Mesendoderm (in vitro differentiated cells): ENCODE measurements at regions not wholly inside any gene's neighbourhood (a gene's known extent, or its start where the extent isn't known, plus 50 kb on each side); places are given as distances from the start of the nearest gene placed in this dataset.

ENCODE experiments used
- DNase-seq: peaks from one replicate; pipeline ENCODE4 v3.0.0; 2013
- H2AK5ac ChIP-seq: 2 replicates; pipeline ENCODE4 v1.6.1; 2013; ENCODE audit warnings: low read length, inconsistent platforms
- H2BK120ac ChIP-seq: 2 replicates; pipeline ENCODE4 v1.6.1; 2013; ENCODE audit warnings: low read depth, mild to moderate bottlenecking, low read length, moderate library complexity, mixed read lengths
- H2BK15ac ChIP-seq: replicated peaks from 2 replicates; pipeline ENCODE4 v1.6.1; 2013; ENCODE audit warnings: low read depth, mild to moderate bottlenecking, moderate library complexity
- H2BK5ac ChIP-seq: 2 replicates; pipeline ENCODE4 v1.6.1; 2013; ENCODE audit warnings: low read length, inconsistent platforms
- H3K18ac ChIP-seq: 2 replicates; pipeline ENCODE4 v1.6.1; 2013; ENCODE audit warnings: mild to moderate bottlenecking, low read length, mixed read lengths
- H3K23ac ChIP-seq: one replicate; pipeline ENCODE4 v1.6.1; 2013; ENCODE audit warnings: low read length
- H3K27ac ChIP-seq: 2 replicates; pipeline ENCODE4 v1.5.1; 2013; ENCODE audit warnings: low read depth, mild to moderate bottlenecking, inconsistent platforms, low read length, moderate library complexity
- H3K27me3 ChIP-seq: 2 replicates; pipeline ENCODE4 v1.6.1; 2013; ENCODE audit warnings: low read length, control low read depth, mild to moderate bottlenecking, inconsistent platforms; ENCODE audit not compliant: insufficient read depth, poor library complexity
- H3K36me3 ChIP-seq: 2 replicates; pipeline ENCODE4 v1.6.1; 2013; ENCODE audit warnings: low read length, inconsistent platforms; ENCODE audit not compliant: control insufficient read depth, insufficient read depth
- H3K4ac ChIP-seq: one replicate; pipeline ENCODE4 v1.6.1; 2013; ENCODE audit warnings: low read depth, mild to moderate bottlenecking, low read length, moderate library complexity
- H3K4me1 ChIP-seq: 2 replicates; pipeline ENCODE4 v1.6.1; 2013; ENCODE audit warnings: low read depth, low read length, inconsistent platforms; ENCODE audit not compliant: control insufficient read depth
- H3K4me2 ChIP-seq: 2 replicates; pipeline ENCODE4 v1.6.1; 2013; ENCODE audit warnings: low read length
- H3K4me3 ChIP-seq: 2 replicates; pipeline ENCODE4 v1.5.1; 2013; ENCODE audit warnings: mild to moderate bottlenecking, low read length
- H3K56ac ChIP-seq: one replicate; pipeline ENCODE4 v1.6.1; 2013; ENCODE audit warnings: low read length
- H3K79me1 ChIP-seq: 2 replicates; pipeline ENCODE4 v1.6.1; 2013; ENCODE audit warnings: low read length, inconsistent platforms
- H3K79me2 ChIP-seq: 2 replicates; pipeline ENCODE4 v1.6.1; 2013; ENCODE audit warnings: mild to moderate bottlenecking, low read length; ENCODE audit not compliant: control insufficient read depth, insufficient read depth
- H3K9ac ChIP-seq: 2 replicates; pipeline ENCODE4 v1.6.1; 2013; ENCODE audit warnings: low read length, inconsistent platforms
- H4K5ac ChIP-seq: one replicate; pipeline ENCODE4 v1.6.1; 2013; ENCODE audit warnings: low read length
- H4K8ac ChIP-seq: one replicate; pipeline ENCODE4 v1.6.1; 2013; ENCODE audit warnings: low read depth, mild to moderate bottlenecking, control low read depth, low read length, moderate library complexity
- WGBS: extraction: QIAGEN DNeasy Blood & Tissue Kit; methylation state at CpG from one replicate; pipeline ENCODE4 v1.1.7; 2013; ENCODE audit warnings: low lambda C conversion rate, missing lambda C conversion rate; ENCODE audit not compliant: insufficient coverage; ENCODE audit errors: extremely low coverage; 5-methylcytosine and 5-hydroxymethylcytosine counted together

- no peak overlapping the region for H4K8ac ChIP-seq
- DNase-seq: no peak
- no peak overlapping the region for H2BK5ac ChIP-seq
- H4K5ac ChIP-seq: no peak overlapping the region
- no peak overlapping the region for H3K18ac ChIP-seq
- H3K4me2 ChIP-seq: no peak overlapping the region
- no CpG with 5 or more reads among the region's 4 CpGs for WGBS
- H2AK5ac ChIP-seq: no peak overlapping the region
- no peak overlapping the region for H3K9ac ChIP-seq
- no peak overlapping the region for H3K56ac ChIP-seq
- no peaks in the 10 kb centered on the region for H3K36me3 ChIP-seq
- H2BK15ac ChIP-seq: no peak overlapping the region
- no peaks in the 10 kb centered on the region for H3K79me2 ChIP-seq
- H3K23ac ChIP-seq: no peak overlapping the region
- no peak overlapping the region for H3K4ac ChIP-seq
- no peak overlapping the region for H3K27ac ChIP-seq
- H3K27me3 ChIP-seq: no peaks in the 10 kb centered on the region
- H3K4me1 ChIP-seq: no peaks in the 10 kb centered on the region
- no peak overlapping the region for H2BK120ac ChIP-seq
- no peaks in the 10 kb centered on the region for H3K79me1 ChIP-seq
- H3K4me3 ChIP-seq: no peak overlapping the region
Measured at GRCh38 chr6:19415605-19416326, 421.4 kb upstream of the ID4 start.

- H3K56ac ChIP-seq: no peak overlapping the region
- no peak overlapping the region for H3K4me3 ChIP-seq
- no peaks in the 10 kb centered on the region for H3K4me1 ChIP-seq
- H3K79me2 ChIP-seq: no peaks in the 10 kb centered on the region
- H3K18ac ChIP-seq: no peak overlapping the region
- H3K4me2 ChIP-seq: no peak overlapping the region
- no peak overlapping the region for H2BK15ac ChIP-seq
- no peak overlapping the region for H4K8ac ChIP-seq
- no peak for DNase-seq
- H3K23ac ChIP-seq: no peak overlapping the region
- H2BK5ac ChIP-seq: no peak overlapping the region
- H2AK5ac ChIP-seq: no peak overlapping the region
- no peak overlapping the region for H3K4ac ChIP-seq
- no peaks in the 10 kb centered on the region for H3K27me3 ChIP-seq
- no peak overlapping the region for H2BK120ac ChIP-seq
- no peak overlapping the region for H3K27ac ChIP-seq
- H3K9ac ChIP-seq: no peak overlapping the region
- no peak overlapping the region for H4K5ac ChIP-seq
- H3K36me3 ChIP-seq: no peaks in the 10 kb centered on the region
- no peaks in the 10 kb centered on the region for H3K79me1 ChIP-seq
Measured at GRCh38 chr6:19416811-19417210, 420.4 kb upstream of the ID4 start.

GRCh38 chr6:19417713-19418112 is 419.5 kb upstream of the ID4 start:
- no peak overlapping the region for H2BK15ac ChIP-seq

GRCh38 chr6:19424853-19425252 is 412.3 kb upstream of the ID4 start:
- no peak overlapping the region for H3K4ac ChIP-seq
- H3K27ac ChIP-seq: no peak overlapping the region
- H2BK5ac ChIP-seq: no peak overlapping the region
- H3K56ac ChIP-seq: no peak overlapping the region
- H3K79me1 ChIP-seq: no peaks in the 10 kb centered on the region
- no CpG with 5 or more reads among the region's 2 CpGs for WGBS
- no peak overlapping the region for H4K8ac ChIP-seq
- DNase-seq: no peak
- no peak overlapping the region for H2BK120ac ChIP-seq
- no peak overlapping the region for H2AK5ac ChIP-seq
- H3K4me1 ChIP-seq: no peaks in the 10 kb centered on the region
- no peak overlapping the region for H3K4me3 ChIP-seq
- no peak overlapping the region for H2BK15ac ChIP-seq
- H4K5ac ChIP-seq: no peak overlapping the region
- no peak overlapping the region for H3K23ac ChIP-seq
- no peak overlapping the region for H3K9ac ChIP-seq
- H3K79me2 ChIP-seq: no peaks in the 10 kb centered on the region
- no peaks in the 10 kb centered on the region for H3K36me3 ChIP-seq
- H3K4me2 ChIP-seq: no peak overlapping the region
- no peak overlapping the region for H3K18ac ChIP-seq
- H3K27me3 ChIP-seq: no peaks in the 10 kb centered on the region

More at GRCh38 chr6:19417713-19418112, 419.5 kb upstream of the ID4 start:
- no peak overlapping the region for H2BK5ac ChIP-seq
- H3K23ac ChIP-seq: no peak overlapping the region
- no peaks in the 10 kb centered on the region for H3K79me1 ChIP-seq
- no peak for DNase-seq
- H3K4me2 ChIP-seq: no peak overlapping the region
- no peak overlapping the region for H3K4ac ChIP-seq
- no peak overlapping the region for H4K5ac ChIP-seq
- no peak overlapping the region for H4K8ac ChIP-seq
- H3K18ac ChIP-seq: no peak overlapping the region
- no peak overlapping the region for H3K4me3 ChIP-seq
- no peak overlapping the region for H2AK5ac ChIP-seq
- H3K36me3 ChIP-seq: no peaks in the 10 kb centered on the region
- no peak overlapping the region for H3K9ac ChIP-seq
- no peak overlapping the region for H3K56ac ChIP-seq
- H3K27ac ChIP-seq: no peak overlapping the region
- H3K27me3 ChIP-seq: no peaks in the 10 kb centered on the region
- H3K79me2 ChIP-seq: no peaks in the 10 kb centered on the region
- no peaks in the 10 kb centered on the region for H3K4me1 ChIP-seq
- no peak overlapping the region for H2BK120ac ChIP-seq

- Histone ChIP-seq H3K4me2 (no peak overlapping the region), H3K18ac (no peak overlapping the region), H3K56ac (no peak overlapping the region), H2BK15ac (no peak overlapping the region), H3K4me1 (no peaks in the 10 kb centered on the region), H3K23ac (no peak overlapping the region), H3K9ac (no peak overlapping the region), H3K27me3 (no peaks in the 10 kb centered on the region), H4K8ac (no peak overlapping the region), H3K4me3 (no peak overlapping the region), H3K27ac (no peak overlapping the region), H3K79me1 (no peaks in the 10 kb centered on the region), H2AK5ac (no peak overlapping the region), H2BK5ac (no peak overlapping the region), H4K5ac (no peak overlapping the region), H3K36me3 (no peaks in the 10 kb centered on the region), H2BK120ac (no peak overlapping the region), H3K79me2 (no peaks in the 10 kb centered on the region), H3K4ac (no peak overlapping the region)
- no peak for DNase-seq
- WGBS: no CpG with 5 or more reads among the region's 1 CpG
Measured at GRCh38 chr6:19427548-19427947, 409.6 kb upstream of the ID4 start.

GRCh38 chr6:19432966-19433498 is 404.1 kb upstream of the ID4 start:
- WGBS: 100% methylated on average over 3 of the region's 10 CpGs
- Histone ChIP-seq H2BK15ac (no peak overlapping the region), H3K4me2 (no peak overlapping the region), H3K4me1 (no peaks in the 10 kb centered on the region), H3K36me3 (no peaks in the 10 kb centered on the region), H3K27me3 (no peaks in the 10 kb centered on the region), H4K5ac (no peak overlapping the region), H3K4ac (no peak overlapping the region), H3K56ac (no peak overlapping the region), H3K18ac (no peak overlapping the region), H2AK5ac (no peak overlapping the region), H3K4me3 (no peak overlapping the region), H3K79me1 (no peaks in the 10 kb centered on the region), H3K9ac (no peak overlapping the region), H2BK120ac (no peak overlapping the region), H3K79me2 (no peaks in the 10 kb centered on the region), H2BK5ac (no peak overlapping the region), H3K23ac (no peak overlapping the region), H4K8ac (no peak overlapping the region), H3K27ac (no peak overlapping the region)
- no peak for DNase-seq
